Central memory CD4-positive, alpha-beta T cell (primary cell): ENCODE measurements at regions not wholly inside any gene's neighbourhood (a gene's known extent, or its start where the extent isn't known, plus 50 kb on each side); places are given as distances from the start of the nearest gene placed in this dataset.
"Not testable (repeated sequence)": the region's sequence is repeated elsewhere in the genome, so short reads cannot be mapped to it uniquely, and the experiment has no call there.

Experiments used
- DNase-seq: peaks from one replicate; pipeline ENCODE4 v3.0.0; 2022

- no peak for DNase-seq
Measured at GRCh38 chr6:21710908-21711627, 117.5 kb downstream of the SOX4 start.

GRCh38 chr6:21712213-21712612 is 118.7 kb downstream of the SOX4 start:
- no peak for DNase-seq

GRCh38 chr6:21713481-21713880 is 119.9 kb downstream of the SOX4 start:
- no peak for DNase-seq

DNA sequence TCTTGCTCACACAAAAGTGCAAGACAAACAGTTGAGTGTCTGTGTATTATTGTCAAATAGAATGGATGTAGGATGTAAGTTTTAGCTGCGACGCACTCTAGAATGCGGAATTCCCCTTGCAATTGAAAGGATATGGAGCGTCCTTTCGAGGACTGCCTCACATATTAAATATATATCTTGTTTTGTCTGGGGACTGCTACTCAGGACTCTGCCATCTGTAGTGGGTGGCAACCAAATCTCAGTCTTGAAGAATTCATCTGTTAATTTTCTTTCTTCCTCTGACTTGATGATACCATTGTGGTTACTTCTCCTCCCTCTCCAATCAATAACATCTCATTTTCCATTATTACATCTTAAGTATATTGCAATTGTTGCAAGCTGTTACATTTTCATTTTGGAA is 121.6 kb downstream of the SOX4 start:
- DNase-seq = no peak

GRCh38 chr6:21722510-21722909 is 129.0 kb downstream of the SOX4 start:
- DNase-seq = no peak

DNA sequence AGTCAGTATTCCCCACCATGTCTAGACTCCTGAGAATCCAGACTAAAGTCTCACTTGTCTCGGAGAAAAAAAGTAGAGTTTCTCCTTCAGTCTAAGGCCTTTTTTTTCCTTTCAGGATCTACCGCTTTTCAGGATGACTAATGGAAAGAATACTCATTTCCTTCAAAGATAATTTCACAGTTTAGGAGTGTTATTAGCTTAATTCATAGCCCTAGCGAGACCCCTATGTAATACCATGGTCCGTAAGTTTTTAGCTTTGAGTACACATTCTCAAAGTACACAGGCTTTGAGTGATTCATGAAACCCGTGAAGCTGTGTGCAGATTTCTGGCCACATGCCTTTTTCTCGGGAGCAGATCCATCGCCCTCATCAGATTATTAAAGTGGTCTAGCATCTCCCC is 133.1 kb downstream of the SOX4 start:
- DNase-seq = no peak

DNA sequence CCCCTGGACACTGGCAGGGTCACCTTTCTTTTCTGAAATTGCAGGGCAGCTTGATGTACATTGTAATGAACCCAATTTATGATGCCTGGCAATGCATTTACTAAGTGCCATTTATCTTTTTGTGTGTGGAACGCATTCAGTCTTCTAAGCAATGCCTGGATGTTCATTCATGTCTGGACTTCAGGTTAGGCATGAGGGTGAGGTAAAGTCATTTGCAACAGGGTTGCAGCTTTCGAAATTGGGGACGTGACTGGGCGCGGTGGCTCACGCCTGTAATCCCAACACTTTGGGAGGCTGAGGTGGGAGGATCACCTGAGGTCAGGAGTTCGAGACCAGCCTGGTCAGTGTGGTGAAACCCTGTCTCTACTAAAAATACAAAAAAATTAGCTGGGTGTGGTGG is 134.6 kb downstream of the SOX4 start:
- DNase-seq = no peak

DNA sequence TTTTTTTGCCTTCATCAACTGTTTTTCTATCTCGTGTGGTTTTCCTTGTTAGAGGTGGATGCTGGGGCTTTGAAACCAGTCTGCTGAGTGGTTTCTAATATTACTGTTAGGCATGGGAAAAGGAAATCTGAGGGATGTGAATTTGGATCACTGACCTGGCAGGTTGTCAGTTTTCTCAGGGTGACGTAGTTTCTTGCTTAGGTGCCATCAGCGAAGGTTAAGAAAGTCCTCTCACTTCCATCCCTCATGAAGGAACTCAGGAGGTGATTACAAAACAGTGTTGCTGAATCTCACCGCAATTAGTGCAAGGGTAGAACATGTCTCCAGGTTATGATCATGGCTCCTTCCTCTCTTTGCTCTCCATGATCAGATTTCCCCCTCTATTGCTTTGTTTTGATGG is 135.9 kb downstream of the SOX4 start:
- DNase-seq = no peak

- no peak for DNase-seq
Measured at GRCh38 chr6:21730533-21730932, 137.0 kb downstream of the SOX4 start.

GRCh38 chr6:21731411-21732031 is 138.0 kb downstream of the SOX4 start:
- no peak for DNase-seq

GRCh38 chr6:21732032-21732730 is 138.6 kb downstream of the SOX4 start:
- not testable (repeated sequence) for DNase-seq

- no peak for DNase-seq
Measured at GRCh38 chr6:21732731-21733130, 139.2 kb downstream of the SOX4 start.

DNA sequence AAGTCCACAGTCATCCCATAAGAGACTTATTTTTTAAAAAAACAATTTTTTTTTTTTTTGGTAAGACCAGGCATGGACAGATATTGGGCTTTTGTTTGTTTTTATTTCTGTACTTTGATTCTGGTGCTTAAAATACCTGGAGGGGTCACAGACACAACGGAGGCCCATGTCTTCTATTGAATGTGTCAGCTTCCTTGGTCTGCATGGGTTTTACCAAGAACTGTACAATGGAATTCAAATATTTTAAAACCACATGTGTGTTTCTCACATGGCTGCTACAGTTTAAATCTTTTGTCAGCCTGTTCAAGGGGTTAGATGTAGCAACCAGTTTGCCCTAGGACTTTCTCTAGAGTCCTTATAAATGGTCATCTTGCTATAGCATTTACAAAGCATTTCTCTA is 139.8 kb downstream of the SOX4 start:
- DNase-seq = no peak

- no peak for DNase-seq
Measured at GRCh38 chr6:21734204-21734603, 140.7 kb downstream of the SOX4 start.

DNA sequence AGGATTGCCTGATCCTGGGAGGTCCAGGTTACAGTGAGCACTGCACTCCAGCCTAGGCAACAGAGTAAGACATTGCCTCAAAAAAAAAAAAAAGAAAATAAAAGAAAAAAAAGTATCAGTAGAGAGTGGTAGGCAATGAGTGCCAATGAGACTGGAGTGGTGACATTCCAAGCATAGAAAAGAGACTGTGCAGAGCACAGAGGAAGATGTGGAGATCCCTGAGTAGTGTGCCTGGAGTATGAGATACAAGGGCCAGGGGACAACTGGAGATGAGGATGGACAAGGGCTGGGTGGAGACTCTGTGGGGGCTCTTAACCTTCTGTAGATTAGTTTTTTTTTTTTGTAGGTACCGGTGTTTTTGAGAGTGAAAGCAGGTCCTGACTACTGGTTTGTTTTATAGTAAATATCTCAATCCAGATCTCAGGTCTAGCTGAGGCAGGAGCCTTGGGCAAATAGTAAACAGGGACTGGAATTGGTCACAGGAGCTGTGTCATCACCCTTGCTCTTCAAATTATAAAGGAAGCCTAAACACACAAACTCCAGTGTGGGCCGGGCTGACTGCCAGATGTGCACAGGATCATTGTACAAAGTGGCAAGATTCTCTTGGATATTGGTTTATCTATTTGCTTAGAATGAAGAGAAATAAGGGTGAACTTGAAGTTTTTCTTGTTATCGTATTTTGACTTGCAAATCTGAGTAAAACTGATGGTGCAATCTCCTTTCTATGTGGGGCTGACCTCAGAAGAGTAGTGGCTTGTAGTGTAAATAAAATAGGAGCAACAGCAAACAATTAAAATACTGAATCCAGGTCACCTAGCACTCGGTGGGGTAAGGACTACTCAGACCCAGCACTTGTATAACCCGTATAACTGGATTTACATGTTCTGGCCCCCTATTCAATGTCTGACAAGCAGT is 144.9 kb downstream of the SOX4 start:
- no peak for DNase-seq

- no peak for DNase-seq
Measured at GRCh38 chr6:21739241-21739640, 145.7 kb downstream of the SOX4 start.

GRCh38 chr6:21739838-21740237 is 146.3 kb downstream of the SOX4 start:
- no peak for DNase-seq

- no peak for DNase-seq
Measured at GRCh38 chr6:21740376-21741124, 147.0 kb downstream of the SOX4 start.

GRCh38 chr6:21741221-21742109 is 147.9 kb downstream of the SOX4 start:
- DNase-seq = no peak

- no peak for DNase-seq
Measured at GRCh38 chr6:21742238-21742660, 148.7 kb downstream of the SOX4 start.

DNA sequence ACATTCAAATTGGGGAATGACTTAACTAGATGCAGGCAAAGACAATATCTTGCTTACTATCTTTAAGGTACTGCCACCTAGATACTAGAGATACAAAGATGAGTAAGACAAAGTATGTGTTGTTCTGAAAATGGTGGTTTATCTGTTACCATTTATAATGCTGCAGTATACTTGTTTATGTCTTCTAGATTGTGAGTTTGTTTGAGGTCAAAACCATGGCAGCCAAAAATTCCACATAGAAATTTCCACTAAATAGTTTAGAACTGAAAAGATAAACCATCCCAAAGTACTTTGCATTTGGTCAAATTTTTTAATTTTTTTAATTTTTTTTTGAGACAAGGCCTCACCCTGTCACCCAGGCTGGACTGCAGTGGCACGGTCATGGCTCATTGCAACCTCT is 150.8 kb downstream of the SOX4 start:
- no peak for DNase-seq
